COLO668 (cell line): ENCODE measurements at regions not wholly inside any gene's neighbourhood (a gene's known extent, or its start where the extent isn't known, plus 50 kb on each side); places are given as distances from the start of the nearest gene placed in this dataset.

Experiments
- DNase-seq: peaks from one replicate; lab custom pipeline; 2025; ENCODE audit not compliant: unreplicated experiment; lab: John Stamatoyannopoulos, UW

DNA sequence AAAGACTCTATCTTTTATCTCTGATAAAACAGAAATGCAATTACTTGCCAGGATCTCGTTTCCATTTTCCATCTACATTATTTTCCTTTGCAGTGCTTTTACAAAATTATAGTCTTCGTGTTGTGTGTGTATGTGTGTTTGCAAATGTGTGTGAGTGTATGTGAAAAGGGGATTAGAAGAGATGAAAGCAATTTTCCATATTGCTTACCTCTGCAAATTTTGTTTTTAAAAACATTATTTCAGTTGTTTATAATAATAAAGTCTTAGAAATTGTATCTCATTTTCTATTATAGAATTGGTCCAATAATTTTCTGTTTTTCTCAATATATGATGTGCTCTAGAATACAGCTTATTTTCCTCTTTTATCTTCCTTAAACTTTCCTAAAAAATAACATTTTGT lies 421.3 kb upstream of the ANKRD30A start:
- DNase-seq, result no peak

DNA sequence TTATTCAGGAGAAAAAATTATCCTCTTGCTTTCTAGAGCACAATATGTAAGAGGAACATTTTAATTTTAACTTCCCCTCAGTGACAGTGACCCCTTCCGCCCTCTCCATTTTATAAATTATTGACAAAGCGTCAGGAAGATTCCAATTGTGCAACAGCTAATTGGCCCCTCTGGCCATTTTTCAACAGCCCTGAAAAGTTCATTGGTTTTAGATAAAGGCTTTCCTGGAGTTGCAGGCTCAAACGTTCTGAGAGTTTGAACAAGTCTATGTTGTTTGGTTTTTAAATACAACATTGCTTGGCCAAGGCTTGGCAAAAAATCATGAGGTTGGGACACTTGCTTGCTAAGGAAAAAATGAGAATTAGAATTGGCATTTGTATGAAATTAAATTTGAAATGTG lies 422.2 kb upstream of the ANKRD30A start:
- DNase-seq, result no peak

DNA sequence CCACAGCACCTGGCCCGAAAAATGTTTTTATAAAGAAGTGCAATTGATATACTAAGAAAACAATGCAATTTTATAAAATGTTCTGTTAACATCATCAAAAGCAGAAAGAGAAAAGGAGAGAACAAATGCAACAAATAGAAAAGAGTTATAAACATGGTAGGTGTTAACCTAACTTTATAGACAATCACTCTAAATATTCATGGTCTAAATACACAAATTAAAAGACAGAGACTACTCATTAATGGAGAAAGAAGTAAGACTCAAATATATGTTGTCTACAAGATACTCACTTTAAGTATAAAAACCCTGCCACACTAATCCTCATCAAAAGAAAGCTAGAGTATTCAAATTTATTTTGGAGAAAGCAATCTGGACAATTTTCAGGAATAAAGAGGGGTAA lies 425.3 kb upstream of the ANKRD30A start:
- DNase-seq, result no peak

DNA sequence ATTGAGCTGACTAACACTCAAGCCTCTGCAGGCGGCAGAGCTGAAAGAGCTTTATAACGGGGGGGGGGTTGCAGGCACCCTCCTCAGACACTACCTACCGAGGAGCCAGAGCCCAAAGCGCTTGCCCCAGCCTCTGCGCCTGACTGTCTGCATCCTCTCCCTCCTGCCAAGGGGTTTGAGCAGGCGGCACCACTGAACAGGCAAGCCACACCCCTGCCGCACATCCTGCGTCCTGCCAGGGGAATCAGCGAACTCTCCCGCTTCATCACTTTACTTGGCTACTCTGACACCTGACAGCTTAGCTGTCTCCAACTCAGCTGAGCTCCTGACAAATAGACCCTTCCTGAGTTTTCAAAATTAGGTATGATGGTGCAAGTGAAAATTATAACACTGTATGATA lies 432.6 kb upstream of the ANKRD30A start:
- DNase-seq, result no peak

DNA sequence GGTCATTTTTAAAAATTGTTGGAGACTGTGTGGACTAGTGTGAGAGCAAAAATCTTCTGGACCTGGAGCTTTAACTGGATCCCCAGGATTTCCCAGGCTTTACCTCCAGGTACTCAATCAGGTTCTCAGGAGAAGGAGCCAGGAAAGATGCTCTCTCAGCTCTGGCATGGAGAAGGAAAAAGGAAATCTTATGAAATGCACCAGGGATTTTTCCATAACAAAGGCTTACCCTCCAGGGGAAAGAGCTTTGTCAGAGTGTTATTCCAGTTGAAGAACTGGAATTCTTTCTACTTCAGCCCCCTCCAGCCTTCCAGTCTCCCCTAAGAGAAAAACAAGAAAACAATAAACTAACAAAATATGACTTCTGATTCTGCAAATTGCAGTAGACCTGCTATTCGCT lies 436.7 kb upstream of the ANKRD30A start:
- DNase-seq, result no peak

DNA sequence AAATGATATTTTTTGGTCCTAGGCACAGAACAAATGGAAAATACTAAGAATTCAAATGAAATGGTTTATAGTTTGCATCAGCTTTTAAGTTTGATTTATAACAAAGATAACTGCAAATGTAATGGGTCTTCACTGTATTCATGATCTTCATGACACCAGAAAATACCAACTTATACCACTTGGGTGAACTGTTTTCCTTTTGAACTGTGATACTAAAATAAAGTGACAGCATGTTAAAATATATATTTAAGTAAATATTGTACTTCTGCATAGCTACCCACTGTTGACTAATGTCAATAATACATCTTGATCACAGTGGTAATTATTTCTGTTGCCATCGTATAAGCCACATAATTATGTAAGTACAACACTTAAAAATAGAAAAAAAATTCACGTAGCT lies 442.0 kb upstream of the ANKRD30A start:
- DNase-seq, result no peak

DNA sequence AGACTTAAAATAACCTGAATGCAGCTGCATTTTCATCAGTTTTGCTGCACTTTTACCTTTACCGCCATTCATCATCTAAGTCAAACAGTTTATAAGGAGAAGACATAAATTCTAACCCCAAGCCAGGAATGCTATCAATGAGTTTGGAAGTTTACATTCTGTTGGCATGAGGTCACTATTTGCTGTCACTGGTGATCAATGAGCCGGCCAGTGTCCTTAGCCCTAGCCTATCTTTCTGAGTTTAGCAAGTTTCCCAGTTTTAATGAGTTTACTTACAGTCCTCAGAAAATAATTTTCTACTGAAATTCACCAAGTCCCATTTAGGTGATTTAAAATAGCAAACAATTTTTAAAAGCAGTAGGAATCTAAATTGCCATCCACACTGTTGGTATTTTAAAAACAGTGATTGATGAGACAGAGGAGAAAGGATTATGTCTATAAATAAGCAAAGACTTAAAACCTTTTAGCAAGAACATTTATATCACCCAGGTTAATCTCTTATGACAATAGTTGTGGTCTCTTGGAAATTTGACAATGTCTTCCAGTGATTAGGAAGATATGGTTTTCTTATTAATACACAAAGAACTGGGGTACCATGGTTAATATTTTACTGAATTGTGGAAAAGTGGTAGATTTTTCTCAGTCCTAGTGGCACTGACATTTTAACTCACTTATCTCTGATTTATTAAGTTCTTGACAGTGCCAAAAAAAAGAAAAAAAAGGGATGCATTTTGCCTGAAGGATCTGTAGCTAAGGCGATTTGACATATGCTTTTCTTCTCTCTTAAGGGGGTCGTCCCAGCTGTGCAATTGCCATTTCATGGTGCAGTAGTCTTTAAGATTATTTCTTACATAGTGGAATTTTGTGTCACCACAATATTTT lies 443.4 kb upstream of the ANKRD30A start:
- no peak for DNase-seq

DNA sequence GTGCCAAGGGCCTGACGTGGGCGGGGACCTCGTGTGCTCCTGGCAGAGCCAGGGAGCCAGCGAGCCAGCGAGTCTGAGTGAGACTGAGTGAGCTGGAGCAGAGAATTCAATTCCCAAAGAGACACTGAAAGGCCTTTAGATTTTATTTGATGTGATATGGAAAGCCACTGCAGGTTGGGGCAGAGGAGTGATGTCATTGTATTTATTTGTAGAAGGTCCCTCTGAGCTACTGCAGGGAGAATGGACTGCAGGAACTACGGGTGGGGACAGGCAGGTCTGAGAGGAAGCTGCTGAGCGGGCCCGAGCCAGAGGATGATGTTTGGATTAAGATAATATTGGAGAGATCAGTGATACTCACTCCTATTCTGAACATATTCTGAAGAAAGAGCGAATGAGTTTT lies 445.8 kb upstream of the ANKRD30A start:
- no peak for DNase-seq

DNA sequence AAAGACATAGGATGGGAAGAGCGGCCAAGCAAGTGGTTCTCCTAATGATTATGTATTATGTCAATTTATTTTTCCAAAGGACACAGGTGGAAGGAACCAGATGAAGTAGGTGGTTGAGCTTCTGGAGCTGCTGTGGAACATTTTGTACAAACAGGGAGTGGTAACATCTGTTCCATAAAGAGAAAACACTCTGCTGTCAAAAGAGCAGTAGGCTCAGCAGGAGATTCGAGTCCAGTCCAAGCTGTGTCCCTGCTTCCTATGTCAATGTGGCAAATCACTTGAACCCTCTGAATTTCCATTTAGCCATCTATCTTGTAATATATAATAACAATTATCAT lies 448.0 kb upstream of the ANKRD30A start:
- no peak for DNase-seq

DNA sequence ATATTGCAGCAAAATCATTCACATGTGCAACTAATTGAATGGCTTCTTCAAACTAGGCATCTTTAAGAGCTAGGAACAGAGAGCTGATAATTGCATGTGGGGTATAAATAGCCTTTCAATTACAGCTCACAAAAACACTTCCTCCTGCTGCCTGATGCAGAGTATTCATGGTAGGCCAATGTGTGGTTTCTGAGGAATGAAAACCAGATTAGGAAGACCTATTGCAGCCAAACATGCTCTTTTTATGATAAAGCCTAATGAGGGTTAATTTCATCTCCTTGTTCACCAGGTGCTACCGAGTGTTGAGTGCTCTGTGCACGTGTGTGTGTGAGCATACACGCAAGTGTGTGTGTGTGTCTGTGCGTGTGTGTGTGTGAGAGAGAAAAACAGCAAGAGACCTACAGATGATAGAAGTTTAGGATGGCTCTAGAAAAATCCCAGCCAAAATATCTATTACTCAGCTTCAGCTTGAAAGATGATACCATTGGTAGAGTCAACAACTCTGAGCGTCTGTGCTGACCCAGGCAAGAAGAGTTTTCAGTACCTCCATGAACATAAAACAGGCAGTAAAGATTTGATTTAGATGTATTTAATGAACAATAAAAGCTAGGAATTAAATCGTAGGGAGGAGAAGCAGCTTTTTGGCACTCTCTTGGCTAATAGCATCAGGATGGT lies 448.5 kb upstream of the ANKRD30A start:
- DNase-seq, result no peak

DNA sequence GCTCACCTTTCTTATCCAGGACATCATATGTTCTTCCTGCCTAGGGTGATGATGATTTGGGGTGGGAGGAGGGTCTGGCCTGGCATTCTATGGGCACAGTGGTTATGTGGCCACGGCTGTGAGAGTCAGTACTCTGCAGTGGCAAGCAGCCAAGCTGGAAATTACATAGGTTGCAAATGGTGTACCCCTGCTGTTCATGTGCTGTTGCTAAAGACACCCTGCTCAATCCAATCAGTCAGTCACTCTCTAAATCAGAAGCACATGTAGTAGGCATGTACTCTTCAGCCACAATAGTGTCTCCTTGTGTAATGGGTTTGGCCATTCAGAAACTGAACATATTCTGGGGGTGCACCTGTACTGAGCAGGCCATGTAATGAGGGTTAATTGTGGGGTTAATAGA lies 449.1 kb upstream of the ANKRD30A start:
- no peak for DNase-seq

DNA sequence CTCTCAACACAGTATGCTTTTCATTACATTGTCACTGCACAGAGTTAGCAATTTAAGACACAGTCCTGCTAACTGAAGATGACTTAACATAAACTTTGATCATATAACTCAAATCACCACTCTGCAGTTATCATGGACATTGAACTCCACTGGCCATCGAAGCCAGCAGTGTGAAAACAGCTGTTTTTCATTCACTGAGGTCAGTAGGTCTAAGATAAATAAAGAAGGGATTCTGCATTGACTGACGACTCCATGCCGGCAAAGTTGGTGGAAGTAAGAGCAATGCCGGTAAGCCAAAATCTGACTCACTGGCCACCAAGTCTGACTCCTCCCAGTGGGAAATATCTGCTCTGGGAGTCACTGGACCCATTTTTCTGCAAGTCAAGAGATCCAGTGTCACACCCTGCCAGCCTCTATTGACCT lies 449.9 kb upstream of the ANKRD30A start:
- DNase-seq, result no peak

DNA sequence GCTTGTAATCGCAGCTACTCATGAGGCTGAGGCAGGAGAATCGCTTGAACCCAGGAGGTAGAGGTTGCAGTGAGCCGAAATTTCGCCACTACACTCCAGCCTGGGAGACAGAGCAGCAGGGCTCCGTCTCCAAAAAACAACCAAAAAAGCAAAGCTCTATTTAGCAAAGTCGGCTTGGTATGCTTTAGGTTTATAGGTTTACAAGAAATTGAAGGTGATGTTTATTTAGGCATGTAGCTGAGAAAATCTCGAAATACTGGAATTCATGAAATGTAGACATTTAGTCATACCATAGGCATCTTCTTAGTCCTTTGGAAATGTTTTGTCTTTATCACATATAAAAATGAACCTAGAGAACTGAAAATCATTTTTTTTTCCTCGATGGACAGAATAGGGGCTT lies 453.8 kb upstream of the ANKRD30A start:
- no peak for DNase-seq

DNA sequence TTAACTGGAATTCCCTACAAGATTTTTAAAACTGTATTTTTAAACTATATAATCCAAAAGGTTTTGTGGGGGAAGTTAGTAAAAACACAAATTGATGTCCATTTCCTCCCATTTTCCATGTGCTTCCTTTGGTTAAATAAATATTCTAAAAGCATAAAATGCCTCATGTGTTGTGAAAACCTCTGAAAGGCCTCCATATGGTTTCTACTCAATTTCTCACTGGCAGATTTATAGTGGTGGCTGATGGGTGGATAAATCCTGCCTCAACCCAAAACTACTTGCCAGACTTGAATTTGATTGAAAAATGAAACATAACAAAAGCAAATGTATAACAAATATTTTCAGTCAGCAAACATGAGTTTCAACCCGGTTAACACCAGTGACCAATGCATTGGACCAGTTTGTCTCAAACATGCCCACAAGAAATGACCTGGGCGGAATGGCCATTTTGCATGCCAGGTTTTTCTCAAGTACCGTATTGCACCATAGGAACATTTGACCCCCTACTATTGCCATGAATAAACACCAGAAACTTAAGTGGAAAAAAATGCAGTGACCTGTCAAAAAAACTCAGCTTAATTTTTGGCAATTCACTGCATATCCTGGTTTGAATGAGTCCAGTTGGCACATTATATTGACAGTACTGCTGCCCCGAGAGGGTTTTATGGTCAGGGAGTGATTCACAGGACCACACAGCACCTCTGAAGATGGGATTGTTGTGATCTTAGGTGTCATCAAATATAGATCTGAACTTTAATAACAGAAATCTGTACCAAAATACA lies 454.6 kb upstream of the ANKRD30A start:
- no peak for DNase-seq

DNA sequence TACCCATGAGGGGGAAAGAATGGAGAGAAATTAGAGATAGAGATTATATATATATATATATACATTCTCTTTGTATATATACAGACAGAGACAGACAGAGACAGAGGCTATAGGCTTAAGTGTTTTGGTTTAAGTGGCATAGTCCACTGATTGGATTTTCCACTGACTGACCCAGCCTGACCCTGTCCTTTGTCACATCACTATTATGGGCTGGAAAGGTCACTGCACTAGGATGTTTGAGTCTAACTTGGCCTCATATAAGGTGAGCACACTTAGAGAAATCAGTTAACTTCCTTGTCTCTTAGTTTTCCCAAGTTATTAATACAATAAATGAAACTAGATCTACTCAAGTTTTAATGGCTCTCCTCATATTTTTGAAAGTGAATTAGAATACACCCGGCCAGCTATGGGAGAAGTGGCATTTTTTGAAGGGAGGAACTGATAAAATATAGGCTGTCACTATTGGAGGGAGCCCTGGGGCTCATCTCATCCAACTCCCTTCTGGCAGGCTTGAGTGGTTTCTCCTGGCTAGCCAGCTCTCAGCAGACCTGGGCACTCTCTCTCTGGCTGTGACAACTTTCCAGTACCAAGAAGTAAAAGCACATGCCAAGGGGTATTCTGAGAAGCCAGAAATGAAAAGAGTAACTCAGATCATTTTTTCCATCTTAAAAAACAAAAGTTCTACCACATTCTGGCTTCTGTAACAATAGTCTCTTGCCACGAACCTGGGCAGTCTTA lies 455.6 kb upstream of the ANKRD30A start:
- DNase-seq, result no peak

DNA sequence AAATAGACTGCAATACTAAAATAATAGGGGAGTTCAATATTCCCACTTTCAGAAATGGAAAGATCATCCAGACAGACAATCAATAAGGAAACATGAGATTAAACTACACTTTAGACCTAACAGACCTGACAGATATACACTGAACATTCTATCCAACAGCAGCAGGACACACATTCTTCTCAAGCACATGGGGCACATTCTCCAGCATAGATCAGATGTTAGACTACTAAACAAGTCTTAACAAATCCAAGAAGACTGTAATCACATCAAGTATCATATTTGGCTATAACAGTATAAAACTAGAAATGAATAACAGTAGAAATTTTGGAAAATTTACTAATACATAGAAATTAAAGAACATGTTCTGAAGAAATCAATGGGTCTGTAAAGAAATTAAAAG lies 458.9 kb upstream of the ANKRD30A start:
- no peak for DNase-seq

DNA sequence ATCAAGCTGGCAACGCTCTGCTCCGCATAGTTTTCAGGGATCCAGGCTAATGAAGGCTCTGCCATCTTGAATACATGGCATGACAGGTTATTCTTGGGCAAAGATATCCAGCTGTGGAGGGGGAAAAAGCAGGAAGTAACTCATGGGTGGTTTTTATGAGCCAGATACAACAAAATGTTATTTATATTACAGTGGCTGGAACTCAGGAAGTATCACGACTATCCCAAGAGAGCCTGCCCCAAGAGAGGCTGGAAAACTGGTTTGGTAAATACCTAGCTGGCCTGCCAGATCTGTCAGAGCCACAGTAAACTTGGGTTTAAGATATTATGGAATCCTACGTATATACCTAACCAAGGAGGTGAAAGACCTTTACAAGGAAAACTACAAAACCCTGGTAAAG lies 462.8 kb upstream of the ANKRD30A start:
- DNase-seq, result no peak

DNA sequence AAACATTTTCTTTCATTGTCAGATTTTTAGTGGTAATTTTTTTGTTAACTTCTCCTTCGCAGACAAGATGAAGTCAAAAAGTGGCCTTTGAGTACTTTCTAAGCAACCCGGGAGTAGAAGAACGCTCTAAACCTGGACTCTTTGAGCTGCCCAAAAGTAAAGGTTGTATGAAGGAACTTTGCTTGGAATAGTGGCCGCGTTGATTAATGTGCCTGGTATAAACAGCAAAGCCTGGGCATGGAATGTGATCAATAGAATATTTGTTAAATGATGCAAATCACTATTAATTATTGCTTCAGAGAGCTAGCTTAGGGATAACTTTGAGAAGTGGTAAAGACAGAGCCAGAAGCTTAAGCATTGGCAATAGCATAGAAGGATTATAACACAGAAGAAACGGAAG lies 475.1 kb upstream of the ANKRD30A start:
- DNase-seq, result no peak

DNA sequence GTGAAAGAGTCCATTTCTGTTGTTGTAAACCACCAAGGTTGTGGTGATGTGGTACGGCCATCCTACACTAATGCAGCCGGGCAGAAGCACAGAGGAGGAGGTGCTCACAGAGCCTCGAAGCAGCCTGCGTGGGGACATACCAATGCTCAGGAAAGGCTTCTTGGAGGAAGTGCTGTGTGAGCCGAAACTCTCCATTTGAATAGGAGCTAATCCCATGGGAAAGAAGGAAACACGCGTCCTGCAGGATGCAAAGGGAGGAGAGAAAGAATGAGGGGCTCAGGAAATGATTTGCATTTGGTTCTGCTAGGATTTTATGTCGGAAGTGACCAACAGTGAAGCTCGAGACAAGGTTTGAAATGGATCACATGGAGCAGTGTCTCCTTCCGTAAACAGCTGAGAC lies 477.9 kb upstream of the ANKRD30A start:
- DNase-seq, result no peak

DNA sequence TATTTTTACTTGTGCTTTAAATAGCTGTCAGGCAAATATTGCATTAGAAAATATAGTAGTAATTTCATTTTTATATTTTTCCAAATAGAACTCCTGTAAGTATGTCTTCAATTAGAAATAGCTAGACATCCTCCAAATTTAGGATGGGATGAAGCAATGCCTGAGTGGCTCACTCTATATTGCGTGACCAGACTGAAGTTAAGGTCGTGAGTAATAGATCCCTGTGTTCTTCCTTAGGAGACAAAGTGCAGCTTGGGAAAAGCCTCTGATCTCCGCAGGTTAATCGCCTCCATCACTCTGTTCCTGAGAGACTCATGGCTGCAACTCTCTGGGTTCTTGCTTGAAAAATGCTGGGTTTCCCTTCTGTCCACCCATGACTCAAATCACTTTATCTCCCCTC lies 484.8 kb upstream of the ANKRD30A start:
- DNase-seq, result no peak

DNA sequence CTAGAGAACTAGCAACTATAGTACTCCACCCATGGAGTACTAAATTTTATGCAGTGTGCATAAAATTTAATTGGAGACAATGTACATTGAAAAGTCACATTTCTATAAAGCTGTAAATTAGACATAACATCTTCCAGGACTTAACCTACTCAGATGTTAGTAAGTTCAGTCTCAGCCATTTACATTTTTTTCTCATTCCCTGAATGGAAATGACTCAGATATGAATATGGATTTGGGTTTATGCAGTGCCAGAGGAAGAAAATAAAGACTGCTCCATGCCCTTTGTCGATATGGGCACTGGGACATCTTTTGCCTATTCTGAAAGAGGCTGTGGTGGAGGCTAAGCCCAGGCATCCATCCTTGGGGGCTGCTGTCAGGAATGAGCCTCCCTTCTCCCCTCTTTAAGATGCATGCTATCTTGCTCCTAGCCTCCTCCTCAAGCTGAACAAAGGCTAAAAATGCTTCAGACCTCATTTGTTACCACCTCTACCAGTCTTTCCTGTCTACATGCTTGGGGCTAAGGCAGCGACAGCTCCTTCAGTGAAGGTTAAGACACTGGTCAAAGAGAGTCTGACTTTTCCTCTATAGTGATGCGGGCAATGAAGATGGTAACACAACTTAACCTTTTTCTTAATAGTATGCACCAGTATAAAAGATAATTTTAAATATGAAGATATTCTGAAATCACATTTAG lies 486.8 kb upstream of the ANKRD30A start:
- no peak for DNase-seq
